Keratinocyte (primary cell): ENCODE measurements at regions not wholly inside any gene's neighbourhood (a gene's known extent, or its start where the extent isn't known, plus 50 kb on each side); places are given as distances from the start of the nearest gene placed in this dataset.

Experiments
- DNase-seq: peaks from one replicate; pipeline ENCODE4 v3.0.0-alpha.2; 2011; ENCODE audit warnings: low read depth, missing footprints, low spot score
- FAIRE-seq: peaks from 2 replicates; lab custom pipeline; 2011; peaks lifted over from hg19 to GRCh38; lab: Jason Lieb, UNC
- H2AFZ ChIP-seq: 2 replicates; pipeline ENCODE4 v1.6.0; 2012; ENCODE audit warnings: low read length, control low read depth, inconsistent platforms; ENCODE audit not compliant: control insufficient read depth
- H3K27ac ChIP-seq: 2 replicates; pipeline ENCODE4 v1.5.1; 2011; ENCODE audit warnings: low read length; ENCODE audit not compliant: control insufficient read depth, insufficient read depth
- H3K27me3 ChIP-seq: 3 replicates; pipeline ENCODE4 v1.6.0; 2011; ENCODE audit warnings: low read length; ENCODE audit not compliant: control insufficient read depth, insufficient read depth; ENCODE audit errors: extremely low read depth
- H3K36me3 ChIP-seq, 2 experiments: 2 replicates in 1 of 2; 3 replicates in 1 of 2; pipeline ENCODE4 v1.5.1; 2011; ENCODE audit warnings: low read length in 2 of 2, mild to moderate bottlenecking in 1 of 2; ENCODE audit not compliant: control insufficient read depth in 2 of 2, insufficient read depth in 2 of 2; ENCODE audit errors: extremely low read depth in 1 of 2
- H3K4me1 ChIP-seq: 3 replicates; pipeline ENCODE4 v1.5.1; 2011; ENCODE audit warnings: low read length; ENCODE audit not compliant: control insufficient read depth, insufficient read depth; ENCODE audit errors: extremely low read depth
- H3K4me2 ChIP-seq: 3 replicates; pipeline ENCODE4 v1.6.0; 2011; ENCODE audit warnings: low read depth, low read length; ENCODE audit not compliant: control insufficient read depth, insufficient read depth; ENCODE audit errors: extremely low read depth
- H3K4me3 ChIP-seq, 3 experiments: fragments of 200-600 bp in 1 of 3; sonication (generic) in 1 of 3; 2 replicates in 2 of 3; 3 replicates in 1 of 3; pipeline ENCODE4 v1.5.1; 2011 to 2016; ENCODE audit warnings: low read length in 3 of 3, mild to moderate bottlenecking in 3 of 3, control low read depth in 2 of 3, inconsistent platforms in 1 of 3, low read depth in 1 of 3, mixed read lengths in 1 of 3, mixed run types in 1 of 3, moderate library complexity in 1 of 3; ENCODE audit not compliant: control insufficient read depth in 2 of 3, insufficient read depth in 2 of 3; ENCODE audit errors: extremely low read depth in 1 of 3
- H3K79me2 ChIP-seq: 2 replicates; pipeline ENCODE4 v1.6.0; 2012; ENCODE audit warnings: low read length; ENCODE audit not compliant: control insufficient read depth, insufficient read depth
- H3K9ac ChIP-seq: 3 replicates; pipeline ENCODE4 v1.6.0; 2011; ENCODE audit warnings: low read length; ENCODE audit not compliant: control insufficient read depth, insufficient read depth; ENCODE audit errors: extremely low read depth
- H3K9me1 ChIP-seq: 3 replicates; pipeline ENCODE4 v1.6.0; 2011; ENCODE audit warnings: low read length; ENCODE audit not compliant: control insufficient read depth, insufficient read depth; ENCODE audit errors: extremely low read depth
- H3K9me3 ChIP-seq: 2 replicates; pipeline ENCODE4 v1.5.1; 2012; ENCODE audit warnings: low read depth, low read length; ENCODE audit not compliant: control insufficient read depth
- H4K20me1 ChIP-seq: 3 replicates; pipeline ENCODE4 v1.6.0; 2011; ENCODE audit warnings: low read length; ENCODE audit not compliant: control insufficient read depth, insufficient read depth; ENCODE audit errors: extremely low read depth
- CTCF ChIP-seq, 3 experiments: IDR thresholded peaks in 1 of 3; conservative IDR thresholded peaks in 1 of 3; optimal IDR thresholded peaks in 1 of 3; 2 replicates in 2 of 3; 3 replicates in 1 of 3; pipeline versions ENCODE3 to v1.5.1; 2011; ENCODE audit warnings: low read length in 3 of 3, mild to moderate bottlenecking in 3 of 3, moderate library complexity in 2 of 3, control low read depth in 1 of 3, inconsistent platforms in 1 of 3; ENCODE audit not compliant: insufficient read depth in 2 of 3; ENCODE audit errors: extremely low read depth in 1 of 3
- EZH2 ChIP-seq: IDR thresholded peaks from one replicate; pipeline ENCODE4 v1.6.1; 2012; ENCODE audit warnings: inconsistent platforms, mild to moderate bottlenecking, low read length, moderate library complexity
- dilution Hi-C: fragments of 300-500 bp; cut with MboI; formaldehyde crosslinking; loops from one replicate; pipeline ENCODE4 v1.7.0; 2020; ENCODE audit warnings: low sequenced_read_pairs; ENCODE audit not compliant: extremely low pct_ligation_motif_present

GRCh38 chr14:76708028-76708427 is 53.2 kb upstream of the VASH1 start:
- Histone ChIP-seq H3K9me3 (no peaks in the 10 kb centered on the region), H3K4me2 (no peak overlapping the region), H3K27ac (no peak overlapping the region), H2AFZ (no peak overlapping the region), H3K4me3 (no peak overlapping the region), H3K27me3 (no peaks in the 10 kb centered on the region), H3K9me1 (no peaks in the 10 kb centered on the region), H3K36me3 (no peaks in the 10 kb centered on the region), H3K4me1 (no peaks in the 10 kb centered on the region), H3K79me2 (no peaks in the 10 kb centered on the region), H4K20me1 (no peaks in the 10 kb centered on the region), H3K9ac (no peak overlapping the region)
- dilution Hi-C loops: no loop called here
- DNase-seq: no peak
- no peak for TF ChIP-seq EZH2
- no peak for TF ChIP-seq CTCF (optimal IDR thresholded peaks at IDR 0.05 in 1 of 3, IDR thresholded peaks at IDR 0.05 in 1 of 3, conservative IDR thresholded peaks at IDR 0.05 in 1 of 3; ENCODE audit: extremely low read depth in 1 of 3, insufficient read depth in 2 of 3, low read length in 3 of 3)
- no peak for FAIRE-seq

GRCh38 chr14:76708771-76709170 is 52.5 kb upstream of the VASH1 start:
- no peak for TF ChIP-seq CTCF (optimal IDR thresholded peaks at IDR 0.05 in 1 of 3, IDR thresholded peaks at IDR 0.05 in 1 of 3, conservative IDR thresholded peaks at IDR 0.05 in 1 of 3; ENCODE audit: extremely low read depth in 1 of 3, insufficient read depth in 2 of 3, low read length in 3 of 3)
- TF ChIP-seq EZH2: no peak
- Histone ChIP-seq H3K79me2 (no peaks in the 10 kb centered on the region), H3K4me2 (no peak overlapping the region), H3K9me3 (no peaks in the 10 kb centered on the region), H3K27ac (no peak overlapping the region), H3K9ac (no peak overlapping the region), H3K9me1 (no peaks in the 10 kb centered on the region), H3K4me3 (no peak overlapping the region), H2AFZ (no peak overlapping the region), H4K20me1 (no peaks in the 10 kb centered on the region), H3K4me1 (no peaks in the 10 kb centered on the region), H3K27me3 (no peaks in the 10 kb centered on the region), H3K36me3 (no peaks in the 10 kb centered on the region)
- FAIRE-seq: no peak
- dilution Hi-C loops: no loop called here
- DNase-seq: no peak
